HG02973 (cell line): ENCODE measurements at regions not wholly inside any gene's neighbourhood (a gene's known extent, or its start where the extent isn't known, plus 50 kb on each side); places are given as distances from the start of the nearest gene placed in this dataset.
"Not testable (repeated sequence)": the region's sequence is repeated elsewhere in the genome, so short reads cannot be mapped to it uniquely, and the experiment has no call there.

Source experiments
- ATAC-seq: cut with Tn5 transposase; IDR thresholded peaks from one replicate; pipeline ENCODE4 v1.9.1; 2021; ENCODE audit warnings: moderate library complexity; ENCODE audit not compliant: unreplicated experiment

- no peak for ATAC-seq
Observed at GRCh38 chr2:106261871-106262321, 67.8 kb upstream of the UXS1 start.

- ATAC-seq: not testable (repeated sequence)
Observed at GRCh38 chr2:106258859-106259258, 64.8 kb upstream of the UXS1 start.

GRCh38 chr2:106257830-106258229, 63.7 kb upstream of the UXS1 start:
- no peak for ATAC-seq

- no peak for ATAC-seq
Observed at GRCh38 chr2:106257135-106257534, 63.0 kb upstream of the UXS1 start.

DNA sequence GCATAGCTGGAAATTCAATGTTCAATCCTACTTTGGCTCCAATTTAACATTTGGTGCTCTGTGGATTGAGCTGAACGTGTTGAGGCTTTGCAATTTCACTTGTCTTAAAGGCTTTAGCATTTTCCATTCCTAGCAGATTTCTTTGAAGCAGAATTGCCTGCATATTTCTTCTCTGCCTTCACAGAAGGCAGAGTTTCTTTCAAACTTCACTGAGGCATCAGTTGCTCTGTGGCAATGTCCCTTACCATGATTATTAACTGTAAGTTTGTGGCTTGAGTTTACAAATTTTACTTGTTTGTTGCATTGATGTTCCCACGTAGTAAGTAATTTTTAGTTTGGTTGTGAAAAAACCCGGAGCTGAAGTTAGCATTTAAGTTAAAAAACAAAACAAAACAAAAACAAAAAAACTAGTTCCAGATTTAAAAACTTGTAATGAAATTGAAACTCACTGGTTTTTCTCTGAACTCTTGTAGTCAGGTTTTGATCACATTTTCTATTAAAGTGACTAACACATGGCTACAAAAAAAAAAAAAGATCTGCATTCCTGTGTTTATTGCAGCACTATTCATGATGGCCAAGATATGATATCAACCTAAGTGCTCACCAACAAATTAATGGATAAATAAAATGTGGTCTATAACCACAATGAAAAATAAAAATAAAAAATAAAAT, 55.2 kb upstream of the UXS1 start:
- ATAC-seq: not testable (repeated sequence)

DNA sequence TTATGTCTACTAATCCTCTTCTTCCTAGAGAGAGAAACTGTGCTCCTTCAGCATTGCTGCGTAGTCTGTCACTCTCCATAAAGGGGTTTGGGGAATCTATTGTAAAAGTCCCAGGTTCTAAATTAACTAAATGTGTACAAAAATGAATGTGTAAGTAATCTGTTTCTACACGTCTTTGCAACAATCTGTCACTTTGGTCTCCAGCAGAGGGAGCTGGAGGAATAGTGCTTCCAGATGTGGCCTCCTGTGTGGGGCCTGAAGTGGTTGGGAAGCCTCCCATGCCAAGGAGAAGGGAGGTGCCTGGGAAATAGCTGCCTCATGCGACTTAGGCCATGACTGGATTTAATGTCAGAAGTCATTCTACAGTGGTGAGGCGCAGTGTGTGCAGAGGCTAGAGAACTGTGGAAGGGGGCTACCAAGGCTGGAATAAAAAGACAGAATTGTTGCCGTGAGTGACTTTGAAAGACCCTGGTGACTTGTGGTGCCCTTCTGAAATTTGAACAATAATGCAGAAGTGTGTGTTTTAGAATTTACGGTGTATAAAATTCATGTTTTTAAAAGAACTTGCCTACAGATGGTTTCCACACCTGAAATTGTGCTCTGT, 54.5 kb upstream of the UXS1 start:
- not testable (repeated sequence) for ATAC-seq
